ENCODE measurements at regions not wholly inside any gene's neighbourhood (a gene's known extent, or its start where the extent isn't known, plus 50 kb on each side); places are given as distances from the start of the nearest gene placed in this dataset.

- H3K27me3 ChIP-seq (ENCODE audit: control insufficient read depth in 1 of 2, insufficient read depth in 2 of 2, low read length in 2 of 2) = no peaks in the 10 kb centered on the region
Measured at GRCh38 chr18:42274488-42275137, 319.6 kb downstream of the PIK3C3 start.

GRCh38 chr18:42275138-42275535 lies 320.1 kb downstream of the PIK3C3 start:
- Histone ChIP-seq H3K9ac (ENCODE audit: low read length) (no peak overlapping the region), H3K4me1 (ENCODE audit: insufficient read depth, low read length) (no peaks in the 10 kb centered on the region), H3K4me3 (ENCODE audit: low read depth in 1 of 2, low read length in 2 of 2) (no peak overlapping the region), H3K9me3 (ENCODE audit: low read length) (no peaks in the 10 kb centered on the region), H3K36me3 (ENCODE audit: insufficient read depth, low read length) (no peaks in the 10 kb centered on the region), H3K27me3 (ENCODE audit: control insufficient read depth in 1 of 2, insufficient read depth in 2 of 2, low read length in 2 of 2) (no peaks in the 10 kb centered on the region), H3K27ac (ENCODE audit: low read depth, low read length) (no peak overlapping the region)

More at GRCh38 chr18:42274488-42275137, 319.6 kb downstream of the PIK3C3 start:
- Histone ChIP-seq H3K36me3 (ENCODE audit: insufficient read depth, low read length) (no peaks in the 10 kb centered on the region), H3K4me1 (ENCODE audit: insufficient read depth, low read length) (no peaks in the 10 kb centered on the region), H3K27ac (ENCODE audit: low read depth, low read length) (no peak overlapping the region), H3K4me3 (ENCODE audit: low read depth in 1 of 2, low read length in 2 of 2) (no peak overlapping the region), H3K9me3 (ENCODE audit: low read length) (no peaks in the 10 kb centered on the region), H3K9ac (ENCODE audit: low read length) (no peak overlapping the region)

GRCh38 chr18:42275949-42276730 lies 321.1 kb downstream of the PIK3C3 start:
- Histone ChIP-seq H3K9ac (ENCODE audit: low read length) (no peak overlapping the region), H3K4me1 (ENCODE audit: insufficient read depth, low read length) (no peaks in the 10 kb centered on the region), H3K27ac (ENCODE audit: low read depth, low read length) (no peak overlapping the region), H3K36me3 (ENCODE audit: insufficient read depth, low read length) (no peaks in the 10 kb centered on the region), H3K9me3 (ENCODE audit: low read length) (no peaks in the 10 kb centered on the region), H3K27me3 (ENCODE audit: control insufficient read depth in 1 of 2, insufficient read depth in 2 of 2, low read length in 2 of 2) (no peaks in the 10 kb centered on the region), H3K4me3 (ENCODE audit: low read depth in 1 of 2, low read length in 2 of 2) (no peak overlapping the region)

DNA sequence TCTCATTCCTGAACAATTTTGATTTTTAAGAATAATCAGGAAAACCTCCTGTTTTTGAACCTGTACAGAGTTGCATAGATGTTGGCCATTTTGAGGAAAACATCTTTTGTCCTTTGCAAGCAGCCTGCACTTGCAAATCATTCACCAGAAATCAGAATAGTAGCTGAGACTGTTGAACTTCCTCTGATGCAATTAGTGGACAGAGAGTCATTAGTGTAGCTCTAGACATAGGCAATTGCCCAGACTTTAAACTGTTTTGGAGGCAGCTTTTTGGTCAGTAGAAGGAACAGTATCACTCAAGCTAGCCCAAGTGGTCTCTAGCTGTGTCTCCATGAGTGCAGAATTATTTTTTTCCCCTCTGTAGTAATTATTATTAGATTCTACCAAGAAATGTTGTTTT lies 326.1 kb downstream of the PIK3C3 start:
- H3K36me3 ChIP-seq (ENCODE audit: insufficient read depth, low read length) = no peaks in the 10 kb centered on the region
- H3K27me3 ChIP-seq (ENCODE audit: control insufficient read depth in 1 of 2, insufficient read depth in 2 of 2, low read length in 2 of 2) = no peaks in the 10 kb centered on the region
- H3K27ac ChIP-seq (ENCODE audit: low read depth, low read length) = no peak overlapping the region
- no peak overlapping the region for H3K9ac ChIP-seq (ENCODE audit: low read length)
- no peaks in the 10 kb centered on the region for H3K9me3 ChIP-seq (ENCODE audit: low read length)
- no peak overlapping the region for H3K4me3 ChIP-seq (ENCODE audit: low read depth in 1 of 2, low read length in 2 of 2)
- H3K4me1 ChIP-seq (ENCODE audit: insufficient read depth, low read length) = no peaks in the 10 kb centered on the region

DNA sequence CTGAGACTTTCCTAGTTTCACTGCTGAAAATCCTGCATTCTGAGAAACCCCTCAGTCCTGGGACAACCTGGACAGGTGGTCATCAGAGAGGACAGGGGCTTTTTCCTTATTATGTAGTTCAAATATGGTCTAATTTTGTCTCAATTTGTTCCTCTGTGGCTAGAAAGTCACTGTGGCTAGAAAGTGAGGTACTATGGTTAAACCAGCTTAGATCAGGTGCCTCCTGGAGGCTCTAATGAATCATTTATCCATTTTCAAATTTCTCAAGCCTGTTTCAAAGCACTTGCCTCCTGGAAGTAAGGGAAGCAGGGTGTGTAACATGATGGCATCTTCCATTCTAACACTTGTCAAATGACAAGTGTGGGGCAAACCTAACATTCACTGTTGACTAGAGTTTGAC lies 326.8 kb downstream of the PIK3C3 start:
- no peak overlapping the region for H3K27ac ChIP-seq (ENCODE audit: low read depth, low read length)
- H3K9ac ChIP-seq (ENCODE audit: low read length) = no peak overlapping the region
- H3K9me3 ChIP-seq (ENCODE audit: low read length) = no peaks in the 10 kb centered on the region
- no peaks in the 10 kb centered on the region for H3K36me3 ChIP-seq (ENCODE audit: insufficient read depth, low read length)
- H3K4me1 ChIP-seq (ENCODE audit: insufficient read depth, low read length) = no peaks in the 10 kb centered on the region
- no peaks in the 10 kb centered on the region for H3K27me3 ChIP-seq (ENCODE audit: control insufficient read depth in 1 of 2, insufficient read depth in 2 of 2, low read length in 2 of 2)
- H3K4me3 ChIP-seq (ENCODE audit: low read depth in 1 of 2, low read length in 2 of 2) = no peak overlapping the region

- no peak overlapping the region for H3K4me3 ChIP-seq (ENCODE audit: low read depth in 1 of 2, low read length in 2 of 2)
- no peak overlapping the region for H3K27ac ChIP-seq (ENCODE audit: low read depth, low read length)
- H3K9ac ChIP-seq (ENCODE audit: low read length) = no peak overlapping the region
- H3K9me3 ChIP-seq (ENCODE audit: low read length) = no peaks in the 10 kb centered on the region
- no peaks in the 10 kb centered on the region for H3K4me1 ChIP-seq (ENCODE audit: insufficient read depth, low read length)
- no peaks in the 10 kb centered on the region for H3K36me3 ChIP-seq (ENCODE audit: insufficient read depth, low read length)
- no peaks in the 10 kb centered on the region for H3K27me3 ChIP-seq (ENCODE audit: control insufficient read depth in 1 of 2, insufficient read depth in 2 of 2, low read length in 2 of 2)
Measured at GRCh38 chr18:42287047-42287446, 332.0 kb downstream of the PIK3C3 start.

DNA sequence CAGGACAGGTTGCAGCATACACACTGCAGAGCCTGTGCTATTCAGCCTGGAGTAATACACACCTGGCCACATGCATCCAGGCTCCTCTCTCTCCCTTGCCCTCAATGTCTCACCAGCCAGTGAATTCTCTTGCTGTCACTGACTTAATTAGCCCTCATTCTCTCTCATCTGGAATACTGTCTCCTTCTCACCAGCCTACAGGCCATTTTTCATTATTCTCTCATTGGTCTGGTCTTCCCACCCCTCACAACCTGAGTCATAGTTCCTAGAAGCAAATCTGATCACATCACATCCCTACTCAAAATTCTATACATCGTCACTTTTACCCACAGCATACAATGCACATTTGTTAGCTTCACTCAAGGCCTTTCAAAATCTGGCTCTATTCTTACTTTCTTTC lies 333.1 kb downstream of the PIK3C3 start:
- no peaks in the 10 kb centered on the region for H3K36me3 ChIP-seq (ENCODE audit: insufficient read depth, low read length)
- H3K4me3 ChIP-seq (ENCODE audit: low read depth in 1 of 2, low read length in 2 of 2) = no peak overlapping the region
- H3K4me1 ChIP-seq (ENCODE audit: insufficient read depth, low read length) = no peaks in the 10 kb centered on the region
- no peak overlapping the region for H3K9ac ChIP-seq (ENCODE audit: low read length)
- no peaks in the 10 kb centered on the region for H3K9me3 ChIP-seq (ENCODE audit: low read length)
- no peaks in the 10 kb centered on the region for H3K27me3 ChIP-seq (ENCODE audit: control insufficient read depth in 1 of 2, insufficient read depth in 2 of 2, low read length in 2 of 2)
- H3K27ac ChIP-seq (ENCODE audit: low read depth, low read length) = no peak overlapping the region

DNA sequence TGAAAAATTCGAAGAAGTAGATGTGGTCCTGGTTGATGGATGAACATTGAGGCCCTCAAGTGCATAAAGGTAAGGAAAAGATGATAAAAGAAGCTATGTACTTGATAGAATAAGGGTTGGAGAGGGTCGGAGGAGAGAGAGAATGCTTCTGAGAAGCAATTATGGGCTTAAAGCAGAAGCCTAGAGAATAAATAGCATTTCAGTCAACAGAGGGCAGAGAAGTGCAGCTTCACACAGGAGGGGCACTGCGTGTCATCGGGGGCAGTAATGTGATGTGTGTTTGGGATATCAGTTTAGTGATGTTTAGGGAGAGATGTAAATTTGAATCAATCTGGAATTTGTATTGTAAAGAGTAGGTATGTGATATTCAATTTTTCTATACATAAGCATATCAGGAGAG lies 334.5 kb downstream of the PIK3C3 start:
- no peak overlapping the region for H3K27ac ChIP-seq (ENCODE audit: low read depth, low read length)
- no peaks in the 10 kb centered on the region for H3K4me1 ChIP-seq (ENCODE audit: insufficient read depth, low read length)
- no peak overlapping the region for H3K9ac ChIP-seq (ENCODE audit: low read length)
- no peaks in the 10 kb centered on the region for H3K9me3 ChIP-seq (ENCODE audit: low read length)
- no peaks in the 10 kb centered on the region for H3K36me3 ChIP-seq (ENCODE audit: insufficient read depth, low read length)
- no peak overlapping the region for H3K4me3 ChIP-seq (ENCODE audit: low read depth in 1 of 2, low read length in 2 of 2)
- no peaks in the 10 kb centered on the region for H3K27me3 ChIP-seq (ENCODE audit: control insufficient read depth in 1 of 2, insufficient read depth in 2 of 2, low read length in 2 of 2)

GRCh38 chr18:42290318-42291307 lies 335.6 kb downstream of the PIK3C3 start:
- H3K9ac ChIP-seq (ENCODE audit: low read length) = no peak overlapping the region
- H3K4me1 ChIP-seq (ENCODE audit: insufficient read depth, low read length) = no peaks in the 10 kb centered on the region
- H3K4me3 ChIP-seq (ENCODE audit: low read depth in 1 of 2, low read length in 2 of 2) = no peak overlapping the region
- H3K36me3 ChIP-seq (ENCODE audit: insufficient read depth, low read length) = no peaks in the 10 kb centered on the region
- no peaks in the 10 kb centered on the region for H3K9me3 ChIP-seq (ENCODE audit: low read length)
- H3K27ac ChIP-seq (ENCODE audit: low read depth, low read length) = no peak overlapping the region
- H3K27me3 ChIP-seq (ENCODE audit: control insufficient read depth in 1 of 2, insufficient read depth in 2 of 2, low read length in 2 of 2) = no peaks in the 10 kb centered on the region

GRCh38 chr18:42292654-42293053 lies 337.6 kb downstream of the PIK3C3 start:
- Histone ChIP-seq H3K9me3 (ENCODE audit: low read length) (no peaks in the 10 kb centered on the region), H3K36me3 (ENCODE audit: insufficient read depth, low read length) (no peaks in the 10 kb centered on the region), H3K4me3 (ENCODE audit: low read depth in 1 of 2, low read length in 2 of 2) (no peak overlapping the region), H3K4me1 (ENCODE audit: insufficient read depth, low read length) (no peaks in the 10 kb centered on the region), H3K9ac (ENCODE audit: low read length) (no peak overlapping the region), H3K27ac (ENCODE audit: low read depth, low read length) (no peak overlapping the region), H3K27me3 (ENCODE audit: control insufficient read depth in 1 of 2, insufficient read depth in 2 of 2, low read length in 2 of 2) (no peaks in the 10 kb centered on the region)

DNA sequence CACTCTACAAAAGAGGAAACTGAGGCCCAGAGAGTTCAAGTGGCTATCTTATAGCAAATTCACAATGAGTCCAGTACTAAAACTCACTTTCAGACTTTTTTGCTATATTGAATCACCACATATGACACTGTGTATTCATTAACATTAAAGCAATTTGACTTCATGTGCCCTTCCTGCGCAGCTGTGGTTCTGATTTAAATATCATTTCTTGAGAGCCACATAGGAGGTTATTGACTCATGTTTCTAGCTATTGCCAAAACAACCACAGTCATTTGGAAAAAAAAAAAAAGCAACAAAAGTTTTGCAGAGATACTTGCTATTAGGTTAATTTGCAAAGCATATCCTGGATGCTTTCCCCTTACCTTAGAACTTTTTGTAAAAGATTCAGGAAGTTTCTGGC lies 341.2 kb downstream of the PIK3C3 start:
- Histone ChIP-seq H3K4me3 (ENCODE audit: low read depth in 1 of 2, low read length in 2 of 2) (no peak overlapping the region), H3K9me3 (ENCODE audit: low read length) (no peaks in the 10 kb centered on the region), H3K4me1 (ENCODE audit: insufficient read depth, low read length) (no peaks in the 10 kb centered on the region), H3K27ac (ENCODE audit: low read depth, low read length) (no peak overlapping the region), H3K36me3 (ENCODE audit: insufficient read depth, low read length) (no peaks in the 10 kb centered on the region), H3K9ac (ENCODE audit: low read length) (no peak overlapping the region), H3K27me3 (ENCODE audit: control insufficient read depth in 1 of 2, insufficient read depth in 2 of 2, low read length in 2 of 2) (no peaks in the 10 kb centered on the region)

Data from muscle layer of colon (tissue), 2 donors.